ENCODE measurements at regions not wholly inside any gene's neighbourhood (a gene's known extent, or its start where the extent isn't known, plus 50 kb on each side); places are given as distances from the start of the nearest gene placed in this dataset.

- H3K9me3 ChIP-seq (ENCODE audit: insufficient read depth, low read depth, low read length), result no peaks in the 10 kb centered on the region
- H3K27me3 ChIP-seq (ENCODE audit: insufficient read depth, low read length), result no peaks in the 10 kb centered on the region
- no peak for DNase-seq
- no peak overlapping the region for H3K9ac ChIP-seq (ENCODE audit: low read length)
- no peak overlapping the region for H3K4me2 ChIP-seq (ENCODE audit: low read length)
- H2AFZ ChIP-seq (ENCODE audit: insufficient read depth, low read length, poor library complexity), result no peak overlapping the region
- H3K4me3 ChIP-seq (ENCODE audit: low read depth, low read length), result no peak overlapping the region
- H3K4me1 ChIP-seq (ENCODE audit: control insufficient read depth in 1 of 2, insufficient read depth in 2 of 2, low read length in 2 of 2), result no peaks in the 10 kb centered on the region
- H2AK5ac ChIP-seq (ENCODE audit: low read length), result no peak overlapping the region
- no peak overlapping the region for H4K91ac ChIP-seq (ENCODE audit: low read depth, low read length)
- no peak overlapping the region for H4K8ac ChIP-seq (ENCODE audit: low read depth, low read length)
- no peak overlapping the region for H3K27ac ChIP-seq (ENCODE audit: low read depth, low read length)
- H3K18ac ChIP-seq (ENCODE audit: low read length), result no peak overlapping the region
- no peak overlapping the region for H4K12ac ChIP-seq (ENCODE audit: low read depth, low read length)
- no peak overlapping the region for H2BK12ac ChIP-seq (ENCODE audit: low read length)
- H3K79me1 ChIP-seq (ENCODE audit: low read length), result no peaks in the 10 kb centered on the region
- no peak overlapping the region for H3K4ac ChIP-seq (ENCODE audit: low read depth, low read length)
- no peak overlapping the region for H3K23ac ChIP-seq (ENCODE audit: low read length)
- no peaks in the 10 kb centered on the region for H3K36me3 ChIP-seq (ENCODE audit: control insufficient read depth in 1 of 2, insufficient read depth in 2 of 2, low read length in 2 of 2)
- H3K79me2 ChIP-seq (ENCODE audit: control insufficient read depth, insufficient read depth, low read length, poor library complexity), result no peaks in the 10 kb centered on the region
- no peak overlapping the region for H3K14ac ChIP-seq (ENCODE audit: low read length)
- H2BK120ac ChIP-seq (ENCODE audit: insufficient read depth, low read length, poor library complexity), result no peak overlapping the region
- H2BK5ac ChIP-seq (ENCODE audit: low read depth, low read length, poor library complexity), result no peak overlapping the region
- WGBS (ENCODE audit: extremely low coverage, insufficient coverage, insufficient read length), result no CpG with 5 or more reads among the region's 1 CpG
Measured at GRCh38 chr3:153706706-153707105, 414.5 kb upstream of the ARHGEF26 start.

GRCh38 chr3:153714016-153714415 is 407.2 kb upstream of the ARHGEF26 start:
- Histone ChIP-seq H3K27ac (ENCODE audit: low read depth, low read length) (no peak overlapping the region), H3K23ac (ENCODE audit: low read length) (no peak overlapping the region), H3K79me1 (ENCODE audit: low read length) (no peaks in the 10 kb centered on the region), H3K14ac (ENCODE audit: low read length) (no peak overlapping the region), H3K36me3 (ENCODE audit: control insufficient read depth in 1 of 2, insufficient read depth in 2 of 2, low read length in 2 of 2) (no peaks in the 10 kb centered on the region), H2BK12ac (ENCODE audit: low read length) (no peak overlapping the region), H3K4ac (ENCODE audit: low read depth, low read length) (no peak overlapping the region), H3K9me3 (ENCODE audit: insufficient read depth, low read depth, low read length) (no peaks in the 10 kb centered on the region), H4K8ac (ENCODE audit: low read depth, low read length) (no peak overlapping the region), H3K9ac (ENCODE audit: low read length) (no peak overlapping the region), H3K79me2 (ENCODE audit: control insufficient read depth, insufficient read depth, low read length, poor library complexity) (no peaks in the 10 kb centered on the region), H4K12ac (ENCODE audit: low read depth, low read length) (no peak overlapping the region), H4K91ac (ENCODE audit: low read depth, low read length) (no peak overlapping the region), H3K4me2 (ENCODE audit: low read length) (no peak overlapping the region), H3K27me3 (ENCODE audit: insufficient read depth, low read length) (no peaks in the 10 kb centered on the region), H2BK5ac (ENCODE audit: low read depth, low read length, poor library complexity) (no peak overlapping the region), H3K4me1 (ENCODE audit: control insufficient read depth in 1 of 2, insufficient read depth in 2 of 2, low read length in 2 of 2) (no peaks in the 10 kb centered on the region), H2AK5ac (ENCODE audit: low read length) (no peak overlapping the region), H3K4me3 (ENCODE audit: low read depth, low read length) (no peak overlapping the region), H2BK120ac (ENCODE audit: insufficient read depth, low read length, poor library complexity) (no peak overlapping the region), H3K18ac (ENCODE audit: low read length) (no peak overlapping the region), H2AFZ (ENCODE audit: insufficient read depth, low read length, poor library complexity) (no peak overlapping the region)
- DNase-seq, result no peak
- no CpG with 5 or more reads among the region's 4 CpGs for WGBS (ENCODE audit: extremely low coverage, insufficient coverage, insufficient read length)

- Histone ChIP-seq H3K4me3 (ENCODE audit: low read depth, low read length) (no peak overlapping the region), H3K4me1 (ENCODE audit: control insufficient read depth in 1 of 2, insufficient read depth in 2 of 2, low read length in 2 of 2) (no peaks in the 10 kb centered on the region), H2BK5ac (ENCODE audit: low read depth, low read length, poor library complexity) (no peak overlapping the region), H2AFZ (ENCODE audit: insufficient read depth, low read length, poor library complexity) (no peak overlapping the region), H3K79me1 (ENCODE audit: low read length) (no peaks in the 10 kb centered on the region), H3K27me3 (ENCODE audit: insufficient read depth, low read length) (no peaks in the 10 kb centered on the region), H2BK120ac (ENCODE audit: insufficient read depth, low read length, poor library complexity) (no peak overlapping the region), H3K23ac (ENCODE audit: low read length) (no peak overlapping the region), H3K79me2 (ENCODE audit: control insufficient read depth, insufficient read depth, low read length, poor library complexity) (no peaks in the 10 kb centered on the region), H4K12ac (ENCODE audit: low read depth, low read length) (no peak overlapping the region), H3K4me2 (ENCODE audit: low read length) (no peak overlapping the region), H3K36me3 (ENCODE audit: control insufficient read depth in 1 of 2, insufficient read depth in 2 of 2, low read length in 2 of 2) (no peaks in the 10 kb centered on the region), H3K14ac (ENCODE audit: low read length) (no peak overlapping the region), H3K9me3 (ENCODE audit: insufficient read depth, low read depth, low read length) (no peaks in the 10 kb centered on the region), H2BK12ac (ENCODE audit: low read length) (no peak overlapping the region), H3K18ac (ENCODE audit: low read length) (no peak overlapping the region), H3K4ac (ENCODE audit: low read depth, low read length) (no peak overlapping the region), H2AK5ac (ENCODE audit: low read length) (no peak overlapping the region), H3K27ac (ENCODE audit: low read depth, low read length) (no peak overlapping the region), H4K91ac (ENCODE audit: low read depth, low read length) (no peak overlapping the region), H3K9ac (ENCODE audit: low read length) (no peak overlapping the region), H4K8ac (ENCODE audit: low read depth, low read length) (no peak overlapping the region)
- no peak for DNase-seq
- WGBS (ENCODE audit: extremely low coverage, insufficient coverage, insufficient read length), result no CpG with 5 or more reads among the region's 1 CpG
Measured at GRCh38 chr3:153714588-153715290, 406.5 kb upstream of the ARHGEF26 start.

- Histone ChIP-seq H2BK120ac (ENCODE audit: insufficient read depth, low read length, poor library complexity) (no peak overlapping the region), H3K27ac (ENCODE audit: low read depth, low read length) (no peak overlapping the region), H3K4ac (ENCODE audit: low read depth, low read length) (no peak overlapping the region), H3K36me3 (ENCODE audit: control insufficient read depth in 1 of 2, insufficient read depth in 2 of 2, low read length in 2 of 2) (no peaks in the 10 kb centered on the region), H3K79me1 (ENCODE audit: low read length) (no peaks in the 10 kb centered on the region), H3K4me3 (ENCODE audit: low read depth, low read length) (no peak overlapping the region), H3K14ac (ENCODE audit: low read length) (no peak overlapping the region), H3K27me3 (ENCODE audit: insufficient read depth, low read length) (no peaks in the 10 kb centered on the region), H3K18ac (ENCODE audit: low read length) (no peak overlapping the region), H4K8ac (ENCODE audit: low read depth, low read length) (no peak overlapping the region), H2BK5ac (ENCODE audit: low read depth, low read length, poor library complexity) (no peak overlapping the region), H3K4me1 (ENCODE audit: control insufficient read depth in 1 of 2, insufficient read depth in 2 of 2, low read length in 2 of 2) (no peaks in the 10 kb centered on the region), H4K12ac (ENCODE audit: low read depth, low read length) (no peak overlapping the region), H3K4me2 (ENCODE audit: low read length) (no peak overlapping the region), H2AK5ac (ENCODE audit: low read length) (no peak overlapping the region), H3K9ac (ENCODE audit: low read length) (no peak overlapping the region), H3K23ac (ENCODE audit: low read length) (no peak overlapping the region), H3K9me3 (ENCODE audit: insufficient read depth, low read depth, low read length) (no peaks in the 10 kb centered on the region), H4K91ac (ENCODE audit: low read depth, low read length) (no peak overlapping the region), H3K79me2 (ENCODE audit: control insufficient read depth, insufficient read depth, low read length, poor library complexity) (no peaks in the 10 kb centered on the region), H2BK12ac (ENCODE audit: low read length) (no peak overlapping the region), H2AFZ (ENCODE audit: insufficient read depth, low read length, poor library complexity) (no peak overlapping the region)
- no peak for DNase-seq
- no CpG with 5 or more reads among the region's 2 CpGs for WGBS (ENCODE audit: extremely low coverage, insufficient coverage, insufficient read length)
Measured at GRCh38 chr3:153722157-153722556, 399.0 kb upstream of the ARHGEF26 start.

All from trophoblast cell (in vitro differentiated cells and primary cell).